Hepatocyte (in vitro differentiated cells): ENCODE measurements at regions not wholly inside any gene's neighbourhood (a gene's known extent, or its start where the extent isn't known, plus 50 kb on each side); places are given as distances from the start of the nearest gene placed in this dataset.

Source experiments
- EZH2phosphoT487 ChIP-seq: fragments of 200-600 bp; sonication (generic); IDR thresholded peaks from one replicate; pipeline ENCODE4 v1.6.1; 2018; ENCODE audit warnings: antibody characterized with exemption, mild to moderate bottlenecking, low read depth, moderate library complexity; ENCODE audit not compliant: unreplicated experiment, severe bottlenecking
- TF ChIP-seq, protein P1 (sequence below): fragments of 200-600 bp; sonication (generic); IDR thresholded peaks from 2 replicates; pipeline ENCODE4 v1.5.1; 2016; ENCODE audit warnings: antibody characterized with exemption, mild to moderate bottlenecking; ENCODE audit not compliant: poor library complexity

DNA sequence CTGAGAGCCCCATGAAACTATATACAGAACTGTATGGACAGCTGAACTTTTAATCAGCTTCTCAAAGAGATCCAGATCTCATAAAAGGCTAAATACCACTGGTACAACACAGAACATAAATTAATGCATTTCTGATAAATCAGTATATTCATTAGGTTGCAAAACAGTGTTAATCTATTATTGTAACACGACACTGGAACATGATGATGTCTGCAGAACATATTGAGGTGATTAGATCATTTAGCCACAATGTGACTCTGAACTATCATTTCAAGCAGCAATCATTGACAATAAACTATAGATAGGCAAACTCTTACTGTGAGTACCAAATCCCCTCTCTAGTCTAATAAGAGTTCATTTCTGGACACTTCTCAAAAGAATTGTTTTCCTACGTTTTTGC is 50.3 kb downstream of the GASK1B start:
- no peak for TF ChIP-seq EZH2phosphoT487
- TF ChIP-seq, protein P1, sequence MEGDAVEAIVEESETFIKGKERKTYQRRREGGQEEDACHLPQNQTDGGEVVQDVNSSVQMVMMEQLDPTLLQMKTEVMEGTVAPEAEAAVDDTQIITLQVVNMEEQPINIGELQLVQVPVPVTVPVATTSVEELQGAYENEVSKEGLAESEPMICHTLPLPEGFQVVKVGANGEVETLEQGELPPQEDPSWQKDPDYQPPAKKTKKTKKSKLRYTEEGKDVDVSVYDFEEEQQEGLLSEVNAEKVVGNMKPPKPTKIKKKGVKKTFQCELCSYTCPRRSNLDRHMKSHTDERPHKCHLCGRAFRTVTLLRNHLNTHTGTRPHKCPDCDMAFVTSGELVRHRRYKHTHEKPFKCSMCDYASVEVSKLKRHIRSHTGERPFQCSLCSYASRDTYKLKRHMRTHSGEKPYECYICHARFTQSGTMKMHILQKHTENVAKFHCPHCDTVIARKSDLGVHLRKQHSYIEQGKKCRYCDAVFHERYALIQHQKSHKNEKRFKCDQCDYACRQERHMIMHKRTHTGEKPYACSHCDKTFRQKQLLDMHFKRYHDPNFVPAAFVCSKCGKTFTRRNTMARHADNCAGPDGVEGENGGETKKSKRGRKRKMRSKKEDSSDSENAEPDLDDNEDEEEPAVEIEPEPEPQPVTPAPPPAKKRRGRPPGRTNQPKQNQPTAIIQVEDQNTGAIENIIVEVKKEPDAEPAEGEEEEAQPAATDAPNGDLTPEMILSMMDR: no peak
